GM23248 (cell line): ENCODE measurements at regions not wholly inside any gene's neighbourhood (a gene's known extent, or its start where the extent isn't known, plus 50 kb on each side); places are given as distances from the start of the nearest gene placed in this dataset.

Experiments used
- DNase-seq: peaks from one replicate; pipeline ENCODE4 v3.0.0-alpha.2; 2015
- H2AFZ ChIP-seq: fragments of 200-600 bp; sonication (generic); 2 replicates; pipeline ENCODE4 v1.6.1; 2016; ENCODE audit warnings: antibody characterized with exemption
- H3F3A ChIP-seq: fragments of 200-600 bp; sonication (generic); 2 replicates; pipeline ENCODE4 v1.6.1; 2016; ENCODE audit warnings: mild to moderate bottlenecking, antibody characterized with exemption, mixed run types; ENCODE audit not compliant: insufficient read depth
- H3K27ac ChIP-seq: fragments of 200-600 bp; sonication (generic); 2 replicates; pipeline ENCODE4 v1.5.1; 2016; ENCODE audit warnings: mild to moderate bottlenecking
- H3K27me3 ChIP-seq: fragments of 200-600 bp; sonication (generic); replicated peaks from 2 replicates; pipeline ENCODE4 v1.6.1; 2016; ENCODE audit warnings: mild to moderate bottlenecking; ENCODE audit not compliant: insufficient read depth
- H3K36me3 ChIP-seq: fragments of 200-600 bp; sonication (generic); 2 replicates; pipeline ENCODE4 v1.6.1; 2016; ENCODE audit warnings: low read depth, mild to moderate bottlenecking
- H3K4me1 ChIP-seq: fragments of 200-600 bp; sonication (generic); 2 replicates; pipeline ENCODE4 v1.6.1; 2016; ENCODE audit warnings: mild to moderate bottlenecking; ENCODE audit not compliant: insufficient read depth
- H3K4me2 ChIP-seq: fragments of 200-600 bp; sonication (generic); one replicate; pipeline ENCODE4 v1.6.1; 2016; ENCODE audit warnings: mild to moderate bottlenecking; ENCODE audit not compliant: unreplicated experiment
- H3K4me3 ChIP-seq: fragments of 200-600 bp; sonication (generic); 2 replicates; pipeline ENCODE4 v1.5.1; 2016; ENCODE audit warnings: mild to moderate bottlenecking
- H3K79me2 ChIP-seq: fragments of 200-600 bp; sonication (generic); 2 replicates; pipeline ENCODE4 v1.6.1; 2016; ENCODE audit warnings: mild to moderate bottlenecking; ENCODE audit not compliant: insufficient read depth
- H3K9ac ChIP-seq: fragments of 200-600 bp; sonication (generic); 2 replicates; pipeline ENCODE4 v1.6.1; 2016; ENCODE audit warnings: mild to moderate bottlenecking
- H3K9me2 ChIP-seq: fragments of 200-600 bp; sonication (generic); 2 replicates; pipeline ENCODE4 v1.6.1; 2016; ENCODE audit warnings: mixed run types, mild to moderate bottlenecking, moderate library complexity; ENCODE audit not compliant: insufficient read depth
- H3K9me3 ChIP-seq: fragments of 200-600 bp; sonication (generic); one replicate; pipeline ENCODE4 v1.6.1; 2017; ENCODE audit warnings: low read depth
- H4K20me1 ChIP-seq: fragments of 200-600 bp; sonication (generic); 2 replicates; pipeline ENCODE4 v1.6.0; 2016; ENCODE audit not compliant: insufficient read depth
- EZH2 ChIP-seq: fragments of 200-600 bp; sonication (generic); IDR thresholded peaks from 2 replicates; pipeline ENCODE4 v1.6.1; 2018; ENCODE audit warnings: antibody characterized with exemption, mild to moderate bottlenecking; ENCODE audit not compliant: insufficient read depth, poor library complexity, severe bottlenecking
- EZH2phosphoT487 ChIP-seq: fragments of 200-600 bp; sonication (generic); IDR thresholded peaks from 2 replicates; pipeline ENCODE4 v1.6.1; 2018; ENCODE audit warnings: antibody characterized with exemption, moderate library complexity, mild to moderate bottlenecking, low read depth; ENCODE audit not compliant: insufficient read depth
- WGBS, 2 experiments: methylation state at CpG; one replicate each; pipeline ENCODE4 v1.1.6; 2015 to 2017; ENCODE audit warnings: low lambda C conversion rate in 2 of 2, low coverage in 1 of 2; ENCODE audit errors: missing lambda C conversion rate in 2 of 2; 5-methylcytosine and 5-hydroxymethylcytosine counted together
- in situ Hi-C: fragments of 300-500 bp; cut with MboI; formaldehyde crosslinking; loops from 2 replicates; pipeline ENCODE4 v1.15.0; 2020

DNA sequence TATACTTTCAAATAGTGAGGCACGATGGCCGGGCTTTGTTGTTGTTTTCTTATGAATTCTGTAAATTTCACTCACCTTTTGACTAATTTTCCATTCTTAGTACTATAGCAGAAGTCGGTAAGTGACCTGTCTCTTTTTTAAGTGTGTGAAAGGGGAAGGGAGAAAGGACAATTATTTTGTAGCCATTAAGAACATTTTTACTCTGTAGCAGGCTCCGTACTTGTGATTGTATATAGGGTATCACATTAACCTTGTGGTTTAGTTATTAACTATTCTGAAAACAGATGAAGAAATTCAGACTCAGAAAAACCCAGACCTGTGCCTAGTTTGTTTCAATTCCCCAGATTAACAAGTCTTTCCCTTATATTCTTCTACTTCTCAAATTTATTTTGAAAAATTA lies 78.7 kb downstream of the CASP12 start:
- H3K79me2 ChIP-seq, result no peaks in the 10 kb centered on the region

DNA sequence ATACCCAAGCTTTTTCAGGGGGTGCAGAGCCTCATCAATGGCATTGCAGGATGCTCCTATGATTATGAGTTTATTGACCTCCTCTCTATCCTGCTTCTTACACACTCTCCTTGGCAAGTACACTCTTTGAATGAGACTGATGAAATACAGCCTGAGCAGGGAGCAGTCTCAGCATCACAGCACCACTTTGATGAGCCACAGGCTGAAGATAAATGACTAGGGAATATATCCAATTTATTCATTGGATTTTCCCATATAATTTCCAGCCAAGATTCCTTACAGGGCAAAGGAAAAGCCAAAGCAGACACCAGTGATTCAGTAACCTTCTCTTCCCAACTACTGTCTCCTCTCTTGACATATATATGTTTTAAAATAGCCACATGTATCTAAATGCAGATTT lies 79.2 kb downstream of the CASP12 start:
- no peak overlapping the region for H3K4me2 ChIP-seq
- no peaks in the 10 kb centered on the region for H3K9me2 ChIP-seq
- H3K9ac ChIP-seq, result no peak overlapping the region
- no peaks in the 10 kb centered on the region for H3K36me3 ChIP-seq
- no peak overlapping the region for H3K4me3 ChIP-seq
- H3K27ac ChIP-seq, result no peak overlapping the region
- H3K4me1 ChIP-seq, result no peaks in the 10 kb centered on the region
- no peak overlapping the region for H2AFZ ChIP-seq
- in situ Hi-C loops, result no loop called here
- no peaks in the 10 kb centered on the region for H3K79me2 ChIP-seq
- H3K9me3 ChIP-seq, result no peaks in the 10 kb centered on the region
- DNase-seq, result no peak
- H4K20me1 ChIP-seq, result no peaks in the 10 kb centered on the region
- TF ChIP-seq EZH2 (no peak), EZH2phosphoT487 (no peak)
- no peaks in the 10 kb centered on the region for H3F3A ChIP-seq
- H3K27me3 ChIP-seq, result no peaks in the 10 kb centered on the region

More for the DNA sequence above, 78.7 kb downstream of the CASP12 start:
- in situ Hi-C loops, result no loop called here
- Histone ChIP-seq H4K20me1 (no peaks in the 10 kb centered on the region), H3K4me3 (no peak overlapping the region), H3K36me3 (no peaks in the 10 kb centered on the region), H3K9me2 (no peaks in the 10 kb centered on the region), H3K9ac (no peak overlapping the region), H3K4me2 (no peak overlapping the region), H2AFZ (no peak overlapping the region), H3F3A (no peaks in the 10 kb centered on the region), H3K9me3 (no peaks in the 10 kb centered on the region), H3K27ac (no peak overlapping the region), H3K4me1 (no peaks in the 10 kb centered on the region), H3K27me3 (no peaks in the 10 kb centered on the region)
- WGBS, 2 experiments, result 59 to 65% methylated on average over 4 of the region's 4 CpGs
- no peak for DNase-seq
- no peak for TF ChIP-seq EZH2phosphoT487
- no peak for TF ChIP-seq EZH2

DNA sequence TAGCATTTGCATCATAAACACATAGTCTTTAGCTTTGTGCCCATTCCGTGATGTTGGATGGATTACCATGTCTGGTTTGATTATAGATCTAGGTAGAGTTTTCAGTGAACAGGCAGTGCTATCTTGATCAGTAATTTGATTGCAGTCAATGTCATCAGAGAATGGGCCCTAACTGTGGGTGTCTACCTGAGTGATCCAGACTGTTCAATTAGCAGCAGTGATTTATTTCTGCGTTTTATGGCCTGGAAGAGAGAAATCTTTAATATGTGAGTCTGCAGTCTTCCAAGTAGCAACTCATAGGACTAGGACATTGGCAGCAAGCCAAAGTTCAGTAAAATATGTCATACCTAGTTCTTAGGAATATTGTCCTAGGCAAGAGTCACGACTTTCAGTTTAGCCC lies 80.3 kb downstream of the CASP12 start:
- no peaks in the 10 kb centered on the region for H3K4me1 ChIP-seq
- no peaks in the 10 kb centered on the region for H3K9me2 ChIP-seq
- no peaks in the 10 kb centered on the region for H3F3A ChIP-seq
- H3K9ac ChIP-seq, result no peak overlapping the region
- H3K36me3 ChIP-seq, result no peaks in the 10 kb centered on the region
- no peaks in the 10 kb centered on the region for H3K27me3 ChIP-seq
- TF ChIP-seq EZH2phosphoT487, result no peak
- no peak for TF ChIP-seq EZH2
- no peaks in the 10 kb centered on the region for H3K9me3 ChIP-seq
- H2AFZ ChIP-seq, result no peak overlapping the region
- H3K27ac ChIP-seq, result no peak overlapping the region
- H3K4me2 ChIP-seq, result no peak overlapping the region
- WGBS, 2 experiments, result 65 to 67% methylated on average over 3 of the region's 3 CpGs
- H3K4me3 ChIP-seq, result no peak overlapping the region
- in situ Hi-C loops, result no loop called here
- no peaks in the 10 kb centered on the region for H3K79me2 ChIP-seq
- H4K20me1 ChIP-seq, result no peaks in the 10 kb centered on the region
- peak; percentile 2 for DNase-seq

DNA sequence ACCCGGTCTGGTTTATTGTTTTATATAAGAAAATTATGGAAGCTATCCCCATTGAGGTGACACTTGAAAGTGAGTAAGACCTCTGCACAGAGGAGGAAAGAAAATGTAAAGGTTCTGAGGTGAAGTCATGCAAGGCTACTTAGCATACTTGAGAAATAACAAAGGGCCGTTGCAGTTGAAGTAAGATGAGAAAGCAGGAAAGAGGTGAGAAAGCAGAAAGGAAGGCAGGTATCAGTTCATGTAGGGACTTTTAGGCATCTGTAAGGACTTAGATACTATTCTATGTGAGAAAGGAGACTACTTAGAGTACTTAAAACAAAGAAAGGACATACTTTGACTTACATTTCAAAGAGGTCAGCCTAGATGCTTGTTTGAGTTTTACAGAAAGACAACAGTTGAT lies 84.7 kb downstream of the CASP12 start:
- Histone ChIP-seq H3K36me3 (no peaks in the 10 kb centered on the region), H3K9me3 (no peaks in the 10 kb centered on the region), H3K79me2 (no peaks in the 10 kb centered on the region), H3K4me1 (no peaks in the 10 kb centered on the region), H3K9ac (no peak overlapping the region), H3K27me3 (no peaks in the 10 kb centered on the region), H3F3A (no peaks in the 10 kb centered on the region), H3K4me2 (no peak overlapping the region), H3K4me3 (no peak overlapping the region), H3K27ac (no peak overlapping the region), H3K9me2 (no peaks in the 10 kb centered on the region), H4K20me1 (no peaks in the 10 kb centered on the region), H2AFZ (no peak overlapping the region)
- TF ChIP-seq EZH2phosphoT487, result no peak
- 43 to 53% methylated on average over 2 of the region's 2 CpGs for WGBS, 2 experiments
- in situ Hi-C loops, result no loop called here
- no peak for DNase-seq

DNA sequence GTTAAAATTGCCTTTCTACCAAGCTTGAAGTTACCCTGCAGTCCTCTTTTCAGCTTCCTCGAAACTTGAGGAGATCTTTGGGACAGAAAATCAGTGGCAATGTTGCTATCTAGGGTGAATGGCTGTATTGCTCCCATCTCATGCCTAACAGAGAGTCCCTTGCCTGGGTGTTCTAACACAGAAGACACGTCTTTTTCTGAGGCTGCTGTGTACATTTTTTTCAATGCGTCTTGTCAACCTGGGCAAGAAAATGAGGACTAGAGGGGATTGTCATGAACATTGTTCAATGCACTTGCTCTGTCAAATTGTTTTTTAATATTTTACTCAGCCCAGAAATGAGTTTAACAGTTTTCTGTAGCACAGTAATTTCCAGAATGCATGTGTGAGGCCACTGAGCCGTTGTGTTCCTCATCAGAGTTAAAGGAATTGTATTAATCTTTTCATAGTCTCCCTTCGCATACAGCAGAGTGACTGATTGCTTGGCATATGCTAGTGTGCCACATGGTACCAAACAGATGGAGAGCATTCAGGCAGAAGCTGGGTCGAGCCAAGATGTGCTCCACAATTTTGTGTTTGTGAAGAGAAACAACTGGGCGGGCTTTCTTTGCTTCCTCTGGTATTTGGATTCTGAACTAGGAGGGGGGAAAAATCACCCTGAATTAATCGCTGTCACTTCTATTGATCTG lies 86.0 kb downstream of the CASP12 start:
- no peaks in the 10 kb centered on the region for H3K9me3 ChIP-seq
- H2AFZ ChIP-seq, result no peak overlapping the region
- H3K79me2 ChIP-seq, result no peaks in the 10 kb centered on the region
- TF ChIP-seq EZH2 (no peak), EZH2phosphoT487 (no peak)
- no peaks in the 10 kb centered on the region for H4K20me1 ChIP-seq
- WGBS, 2 experiments, result 28 to 31% methylated on average over 8 of the region's 8 CpGs
- no peak overlapping the region for H3K27ac ChIP-seq
- H3K27me3 ChIP-seq, result no peaks in the 10 kb centered on the region
- no peak overlapping the region for H3K4me3 ChIP-seq
- H3K4me1 ChIP-seq, result no peaks in the 10 kb centered on the region
- H3K4me2 ChIP-seq, result no peak overlapping the region
- no peaks in the 10 kb centered on the region for H3K36me3 ChIP-seq
- no peaks in the 10 kb centered on the region for H3F3A ChIP-seq
- H3K9ac ChIP-seq, result no peak overlapping the region
- in situ Hi-C loops, result no loop called here
- no peaks in the 10 kb centered on the region for H3K9me2 ChIP-seq
- DNase-seq, result no peak
